Activated naive CD4-positive, alpha-beta T cell treated with anti-CD3 and anti-CD28 coated beads, Interleukin-2, amount 50 U/mL, for 24 hours (primary cell): ENCODE measurements at regions not wholly inside any gene's neighbourhood (a gene's known extent, or its start where the extent isn't known, plus 50 kb on each side); places are given as distances from the start of the nearest gene placed in this dataset.

Experiments
- H3K27ac Mint-ChIP-seq: one replicate; pipeline ENCODE4 v1.8.0; 2021; ENCODE audit warnings: mild to moderate bottlenecking, mixed read lengths
- H3K27me3 Mint-ChIP-seq: one replicate; pipeline ENCODE4 v1.8.0; 2021; ENCODE audit warnings: mixed read lengths
- H3K36me3 Mint-ChIP-seq: one replicate; pipeline ENCODE4 v1.8.0; 2021; ENCODE audit warnings: mixed read lengths
- H3K4me1 Mint-ChIP-seq: one replicate; pipeline ENCODE4 v1.8.0; 2021; ENCODE audit warnings: mixed read lengths
- H3K4me3 Mint-ChIP-seq: one replicate; pipeline ENCODE4 v1.8.0; 2021; ENCODE audit warnings: mild to moderate bottlenecking, mixed read lengths
- H3K9me3 Mint-ChIP-seq: one replicate; pipeline ENCODE4 v1.8.0; 2021; ENCODE audit warnings: mixed read lengths

GRCh38 chr12:84607170-84607819 is 305.3 kb downstream of the SLC6A15 start:
- no peaks in the 10 kb centered on the region for H3K27me3 Mint-ChIP-seq
- H3K27ac Mint-ChIP-seq: no peak overlapping the region
- peaks cover 4% of the 10 kb centered on the region for H3K9me3 Mint-ChIP-seq
- H3K4me3 Mint-ChIP-seq: no peak overlapping the region
- no peaks in the 10 kb centered on the region for H3K4me1 Mint-ChIP-seq
- no peaks in the 10 kb centered on the region for H3K36me3 Mint-ChIP-seq

- Mint-ChIP-seq H3K36me3 (no peaks in the 10 kb centered on the region), H3K4me1 (no peaks in the 10 kb centered on the region), H3K27me3 (no peaks in the 10 kb centered on the region), H3K4me3 (no peak overlapping the region), H3K27ac (no peak overlapping the region), H3K9me3 (peaks cover 4% of the 10 kb centered on the region)
Measured at GRCh38 chr12:84605983-84606382, 306.6 kb downstream of the SLC6A15 start.

- Mint-ChIP-seq H3K27ac (no peak overlapping the region), H3K4me1 (no peaks in the 10 kb centered on the region), H3K4me3 (no peak overlapping the region), H3K9me3 (peaks cover 4% of the 10 kb centered on the region), H3K27me3 (no peaks in the 10 kb centered on the region), H3K36me3 (no peaks in the 10 kb centered on the region)
Measured at GRCh38 chr12:84604551-84604950, 308.0 kb downstream of the SLC6A15 start.

GRCh38 chr12:84603484-84604248 is 308.9 kb downstream of the SLC6A15 start:
- no peak overlapping the region for H3K27ac Mint-ChIP-seq
- no peak overlapping the region for H3K4me3 Mint-ChIP-seq
- no peaks in the 10 kb centered on the region for H3K4me1 Mint-ChIP-seq
- H3K36me3 Mint-ChIP-seq: no peaks in the 10 kb centered on the region
- no peaks in the 10 kb centered on the region for H3K27me3 Mint-ChIP-seq
- H3K9me3 Mint-ChIP-seq: peaks cover 4% of the 10 kb centered on the region

GRCh38 chr12:84601483-84601882 is 311.1 kb downstream of the SLC6A15 start:
- peaks cover 4% of the 10 kb centered on the region for H3K9me3 Mint-ChIP-seq
- no peak overlapping the region for H3K4me3 Mint-ChIP-seq
- H3K36me3 Mint-ChIP-seq: no peaks in the 10 kb centered on the region
- no peaks in the 10 kb centered on the region for H3K27me3 Mint-ChIP-seq
- H3K27ac Mint-ChIP-seq: no peak overlapping the region
- no peaks in the 10 kb centered on the region for H3K4me1 Mint-ChIP-seq

- Mint-ChIP-seq H3K36me3 (no peaks in the 10 kb centered on the region), H3K27me3 (no peaks in the 10 kb centered on the region), H3K4me1 (no peaks in the 10 kb centered on the region), H3K9me3 (peaks cover 4% of the 10 kb centered on the region), H3K27ac (no peak overlapping the region), H3K4me3 (no peak overlapping the region)
Measured at GRCh38 chr12:84599539-84599938, 313.1 kb downstream of the SLC6A15 start.

- Mint-ChIP-seq H3K27me3 (no peaks in the 10 kb centered on the region), H3K36me3 (no peaks in the 10 kb centered on the region), H3K9me3 (no peaks in the 10 kb centered on the region), H3K4me1 (no peaks in the 10 kb centered on the region), H3K27ac (no peak overlapping the region), H3K4me3 (no peak overlapping the region)
Measured at GRCh38 chr12:84596266-84596665, 316.3 kb downstream of the SLC6A15 start.

GRCh38 chr12:84594157-84594556 is 318.4 kb downstream of the SLC6A15 start:
- no peaks in the 10 kb centered on the region for H3K4me1 Mint-ChIP-seq
- H3K27ac Mint-ChIP-seq: no peak overlapping the region

GRCh38 chr12:84585776-84586395 is 326.7 kb downstream of the SLC6A15 start:
- no peaks in the 10 kb centered on the region for H3K4me1 Mint-ChIP-seq
- no peaks in the 10 kb centered on the region for H3K27me3 Mint-ChIP-seq
- peaks cover 10% of the 10 kb centered on the region for H3K9me3 Mint-ChIP-seq
- no peak overlapping the region for H3K4me3 Mint-ChIP-seq
- no peak overlapping the region for H3K27ac Mint-ChIP-seq
- H3K36me3 Mint-ChIP-seq: no peaks in the 10 kb centered on the region

More at GRCh38 chr12:84594157-84594556, 318.4 kb downstream of the SLC6A15 start:
- Mint-ChIP-seq H3K4me3 (no peak overlapping the region), H3K36me3 (no peaks in the 10 kb centered on the region), H3K27me3 (no peaks in the 10 kb centered on the region), H3K9me3 (no peaks in the 10 kb centered on the region)

- Mint-ChIP-seq H3K9me3 (peaks cover 12% of the 10 kb centered on the region), H3K36me3 (no peaks in the 10 kb centered on the region), H3K4me3 (no peak overlapping the region), H3K27me3 (no peaks in the 10 kb centered on the region), H3K4me1 (no peaks in the 10 kb centered on the region), H3K27ac (no peak overlapping the region)
Measured at GRCh38 chr12:84572196-84572595, 340.4 kb downstream of the SLC6A15 start.

GRCh38 chr12:84562331-84562730 is 350.3 kb downstream of the SLC6A15 start:
- no peaks in the 10 kb centered on the region for H3K9me3 Mint-ChIP-seq
- no peaks in the 10 kb centered on the region for H3K36me3 Mint-ChIP-seq
- H3K4me1 Mint-ChIP-seq: no peaks in the 10 kb centered on the region
- H3K4me3 Mint-ChIP-seq: no peak overlapping the region
- H3K27ac Mint-ChIP-seq: no peak overlapping the region
- no peaks in the 10 kb centered on the region for H3K27me3 Mint-ChIP-seq

GRCh38 chr12:84561351-84561750 is 351.2 kb downstream of the SLC6A15 start:
- Mint-ChIP-seq H3K4me3 (no peak overlapping the region), H3K36me3 (no peaks in the 10 kb centered on the region), H3K27ac (no peak overlapping the region), H3K9me3 (no peaks in the 10 kb centered on the region), H3K27me3 (no peaks in the 10 kb centered on the region), H3K4me1 (no peaks in the 10 kb centered on the region)

GRCh38 chr12:84554199-84554723 is 358.3 kb downstream of the SLC6A15 start:
- Mint-ChIP-seq H3K4me3 (no peak overlapping the region), H3K27ac (no peak overlapping the region), H3K36me3 (no peaks in the 10 kb centered on the region), H3K27me3 (no peaks in the 10 kb centered on the region), H3K9me3 (peaks cover 8% of the 10 kb centered on the region), H3K4me1 (no peaks in the 10 kb centered on the region)

GRCh38 chr12:84553331-84554117 is 359.1 kb downstream of the SLC6A15 start:
- Mint-ChIP-seq H3K36me3 (no peaks in the 10 kb centered on the region), H3K27me3 (no peaks in the 10 kb centered on the region), H3K9me3 (peaks cover 8% of the 10 kb centered on the region), H3K27ac (no peak overlapping the region), H3K4me3 (no peak overlapping the region), H3K4me1 (no peaks in the 10 kb centered on the region)

GRCh38 chr12:84551373-84551772 is 361.2 kb downstream of the SLC6A15 start:
- no peaks in the 10 kb centered on the region for H3K27me3 Mint-ChIP-seq
- peaks cover 8% of the 10 kb centered on the region for H3K9me3 Mint-ChIP-seq
- no peak overlapping the region for H3K27ac Mint-ChIP-seq
- H3K36me3 Mint-ChIP-seq: no peaks in the 10 kb centered on the region
- no peaks in the 10 kb centered on the region for H3K4me1 Mint-ChIP-seq
- no peak overlapping the region for H3K4me3 Mint-ChIP-seq
